ENCODE measurements at regions not wholly inside any gene's neighbourhood (a gene's known extent, or its start where the extent isn't known, plus 50 kb on each side); places are given as distances from the start of the nearest gene placed in this dataset.
A peak's percentile ranks its signal among the peaks of the same experiment; 100 is the strongest.

- TF ChIP-seq CTCF (IDR thresholded peaks at IDR 0.05; ENCODE audit: borderline replicate concordance, extremely low read depth, low read length, poor library complexity, severe bottlenecking) (peak; percentile 13), EZH2 (IDR thresholded peaks at IDR 0.05; ENCODE audit: borderline replicate concordance, low read depth, low read length, severe bottlenecking) (no peak)
These were observed 50.1 kb upstream of the POU5F2 start for GRCh38 chr5:93791518-93791972.
